ENCODE measurements at regions not wholly inside any gene's neighbourhood (a gene's known extent, or its start where the extent isn't known, plus 50 kb on each side); places are given as distances from the start of the nearest gene placed in this dataset.

DNA sequence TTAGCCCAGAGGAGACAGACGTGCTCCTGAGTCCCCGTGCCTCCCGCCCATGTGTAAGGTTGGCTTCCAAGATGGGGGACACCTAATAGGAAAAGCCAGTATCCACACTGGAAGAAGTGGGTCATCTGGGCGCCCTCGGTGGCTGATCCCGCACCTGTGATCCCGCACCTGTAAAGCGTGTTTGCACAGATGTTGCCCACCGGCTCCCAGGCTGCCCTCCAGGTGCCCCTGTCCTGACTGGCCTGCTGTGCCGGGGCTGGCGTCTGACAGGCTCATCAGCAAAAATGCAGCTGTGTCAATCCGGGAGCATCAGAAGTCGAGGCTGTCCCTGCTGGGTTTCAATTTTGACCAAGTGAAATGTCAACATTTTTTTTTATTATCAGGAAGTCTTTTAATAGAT, 88.5 kb downstream of the IRX1 start:
- no peak overlapping the region for H3K27ac ChIP-seq (ENCODE audit: low read depth in 2 of 2, low read length in 2 of 2)
- H3K4me1 ChIP-seq (ENCODE audit: control insufficient read depth in 2 of 3, insufficient read depth in 2 of 3, low read depth in 1 of 3, low read length in 3 of 3) = no peaks in the 10 kb centered on the region
- H3K27me3 ChIP-seq (ENCODE audit: control insufficient read depth, insufficient read depth, low read length) = no peaks in the 10 kb centered on the region
- DNase-seq (no peak), FAIRE-seq (no peak)
- intact Hi-C loops (cut with DNase I) = no loop called here
- no peak overlapping the region for H3K9ac ChIP-seq (ENCODE audit: low read length in 3 of 3)
- H3K4me3 ChIP-seq (ENCODE audit: low read length in 3 of 3) = no peak overlapping the region
- no peaks in the 10 kb centered on the region for H3K9me3 ChIP-seq (ENCODE audit: control insufficient read depth in 2 of 3, insufficient read depth in 1 of 3, low read length in 3 of 3)
- no peaks in the 10 kb centered on the region for H3K36me3 ChIP-seq (ENCODE audit: control insufficient read depth in 2 of 3, insufficient read depth in 3 of 3, low read length in 3 of 3)
- no peak for TF ChIP-seq CTCF (IDR thresholded peaks at IDR 0.05; ENCODE audit: borderline replicate concordance, extremely low read depth, insufficient read depth)

DNA sequence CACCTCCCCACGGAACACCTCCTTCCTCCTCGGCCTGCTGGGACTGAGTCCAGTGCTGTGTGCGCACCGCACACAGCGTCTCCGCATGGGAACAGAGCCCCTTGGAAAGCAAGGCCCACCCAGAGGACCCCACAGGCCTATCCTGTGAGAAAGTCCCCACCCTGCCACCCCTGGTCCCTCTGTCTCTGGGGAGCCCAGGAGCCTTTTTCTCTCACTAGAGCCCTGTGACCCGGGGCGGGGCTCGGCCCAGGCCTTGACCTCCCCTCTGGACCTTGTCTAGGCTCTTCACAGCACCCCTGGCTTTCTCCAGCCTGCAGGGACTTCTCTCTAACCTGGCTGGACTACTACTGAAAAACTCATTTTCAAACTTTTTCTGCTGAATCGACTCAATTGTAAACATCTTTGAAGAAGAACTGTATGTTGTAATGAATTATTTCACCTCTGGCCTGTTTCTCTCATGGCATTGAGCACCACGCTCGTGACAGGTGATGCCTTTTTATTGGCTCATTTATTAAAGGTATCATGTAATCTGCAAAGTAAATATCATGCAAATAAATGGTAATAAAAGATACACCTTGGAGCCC, 89.2 kb downstream of the IRX1 start:
- no peaks in the 10 kb centered on the region for H3K36me3 ChIP-seq (ENCODE audit: control insufficient read depth in 2 of 3, insufficient read depth in 3 of 3, low read length in 3 of 3)
- no peak overlapping the region for H3K9ac ChIP-seq (ENCODE audit: low read length in 3 of 3)
- DNase-seq (no peak), FAIRE-seq (no peak)
- H3K4me1 ChIP-seq (ENCODE audit: control insufficient read depth in 2 of 3, insufficient read depth in 2 of 3, low read depth in 1 of 3, low read length in 3 of 3) = no peaks in the 10 kb centered on the region
- no peak overlapping the region for H3K27ac ChIP-seq (ENCODE audit: low read depth in 2 of 2, low read length in 2 of 2)
- H3K9me3 ChIP-seq (ENCODE audit: control insufficient read depth in 2 of 3, insufficient read depth in 1 of 3, low read length in 3 of 3) = no peaks in the 10 kb centered on the region
- H3K27me3 ChIP-seq (ENCODE audit: control insufficient read depth, insufficient read depth, low read length) = no peaks in the 10 kb centered on the region
- TF ChIP-seq CTCF (IDR thresholded peaks at IDR 0.05; ENCODE audit: borderline replicate concordance, extremely low read depth, insufficient read depth) = no peak
- intact Hi-C loops (cut with DNase I) = no loop called here
- no peak overlapping the region for H3K4me3 ChIP-seq (ENCODE audit: low read length in 3 of 3)

- no peaks in the 10 kb centered on the region for H3K9me3 ChIP-seq (ENCODE audit: control insufficient read depth in 2 of 3, insufficient read depth in 1 of 3, low read length in 3 of 3)
- no peak overlapping the region for H3K27ac ChIP-seq (ENCODE audit: low read depth in 2 of 2, low read length in 2 of 2)
- no peaks in the 10 kb centered on the region for H3K4me1 ChIP-seq (ENCODE audit: control insufficient read depth in 2 of 3, insufficient read depth in 2 of 3, low read depth in 1 of 3, low read length in 3 of 3)
- no peak for TF ChIP-seq CTCF (IDR thresholded peaks at IDR 0.05; ENCODE audit: borderline replicate concordance, extremely low read depth, insufficient read depth)
- DNase-seq (no peak), FAIRE-seq (no peak)
- H3K9ac ChIP-seq (ENCODE audit: low read length in 3 of 3) = no peak overlapping the region
- no peak overlapping the region for H3K4me3 ChIP-seq (ENCODE audit: low read length in 3 of 3)
- H3K36me3 ChIP-seq (ENCODE audit: control insufficient read depth in 2 of 3, insufficient read depth in 3 of 3, low read length in 3 of 3) = no peaks in the 10 kb centered on the region
- intact Hi-C loops (cut with DNase I) = no loop called here
- no peaks in the 10 kb centered on the region for H3K27me3 ChIP-seq (ENCODE audit: control insufficient read depth, insufficient read depth, low read length)
Observed at GRCh38 chr5:3694819-3695218, 99.2 kb downstream of the IRX1 start.

DNA sequence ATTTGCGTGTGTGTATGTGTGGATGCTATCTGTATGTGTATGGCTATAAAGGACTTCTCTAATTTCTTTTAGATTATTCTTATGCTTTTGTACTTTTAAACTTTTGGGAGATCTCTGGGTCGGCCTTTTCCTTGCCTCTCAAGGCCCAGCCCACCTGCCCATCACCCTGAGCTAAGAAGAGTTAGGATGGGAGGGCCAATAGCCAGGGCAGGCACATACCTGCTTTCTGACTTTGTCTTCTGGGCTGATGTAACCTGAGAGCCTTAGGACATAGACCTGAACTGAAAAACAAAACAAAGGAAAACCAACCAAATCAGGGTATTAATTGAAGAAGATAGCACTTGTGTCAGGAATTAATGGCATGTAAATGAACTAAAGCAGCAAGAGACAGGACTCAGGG, 100.2 kb downstream of the IRX1 start:
- no peaks in the 10 kb centered on the region for H3K36me3 ChIP-seq (ENCODE audit: control insufficient read depth in 2 of 3, insufficient read depth in 3 of 3, low read length in 3 of 3)
- no peaks in the 10 kb centered on the region for H3K4me1 ChIP-seq (ENCODE audit: control insufficient read depth in 2 of 3, insufficient read depth in 2 of 3, low read depth in 1 of 3, low read length in 3 of 3)
- H3K9me3 ChIP-seq (ENCODE audit: control insufficient read depth in 2 of 3, insufficient read depth in 1 of 3, low read length in 3 of 3) = no peaks in the 10 kb centered on the region
- no peak overlapping the region for H3K9ac ChIP-seq (ENCODE audit: low read length in 3 of 3)
- intact Hi-C loops (cut with DNase I) = no loop called here
- no peak overlapping the region for H3K27ac ChIP-seq (ENCODE audit: low read depth in 2 of 2, low read length in 2 of 2)
- H3K4me3 ChIP-seq (ENCODE audit: low read length in 3 of 3) = no peak overlapping the region
- FAIRE-seq (no peak), DNase-seq (no peak)
- TF ChIP-seq CTCF (IDR thresholded peaks at IDR 0.05; ENCODE audit: borderline replicate concordance, extremely low read depth, insufficient read depth) = no peak
- H3K27me3 ChIP-seq (ENCODE audit: control insufficient read depth, insufficient read depth, low read length) = no peaks in the 10 kb centered on the region

All from kidney (tissue), 13 donors.